ENCODE measurements at regions not wholly inside any gene's neighbourhood (a gene's known extent, or its start where the extent isn't known, plus 50 kb on each side); places are given as distances from the start of the nearest gene placed in this dataset.

DNA sequence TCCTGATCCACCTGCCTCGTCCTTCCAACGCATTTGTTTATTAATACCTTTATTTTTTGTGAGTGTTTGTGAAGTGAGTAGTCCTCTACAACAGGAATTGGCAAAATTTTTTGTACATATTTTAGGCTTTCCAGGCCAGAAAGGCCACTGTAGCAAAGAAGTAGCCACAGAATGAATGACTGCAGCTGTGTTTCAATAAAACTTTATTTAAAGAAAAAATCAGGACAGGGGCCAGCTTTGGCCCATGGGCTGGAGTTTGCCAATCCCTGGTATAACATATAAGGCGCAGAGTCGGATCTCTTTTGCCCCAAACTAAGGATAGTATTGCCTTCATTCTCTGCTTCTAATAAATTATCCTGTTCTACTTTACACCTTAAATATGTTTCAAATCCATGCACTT is 198.0 kb upstream of the COX10 start:
- no peak for DNase-seq
- H3K9me3 ChIP-seq = no peaks in the 10 kb centered on the region
- no peak overlapping the region for H3K27ac ChIP-seq
- H3K4me3 ChIP-seq = no peak overlapping the region
- intact Hi-C loops (cut with DNase I) = no loop called here
- WGBS (ENCODE audit: insufficient coverage, low coverage, low lambda C conversion rate, missing lambda C conversion rate) = 91% methylated on average over 4 of the region's 4 CpGs
- no peaks in the 10 kb centered on the region for H3K4me1 ChIP-seq
- H3K27me3 ChIP-seq = no peaks in the 10 kb centered on the region
- H3K36me3 ChIP-seq = no peaks in the 10 kb centered on the region
- TF ChIP-seq, protein P1, sequence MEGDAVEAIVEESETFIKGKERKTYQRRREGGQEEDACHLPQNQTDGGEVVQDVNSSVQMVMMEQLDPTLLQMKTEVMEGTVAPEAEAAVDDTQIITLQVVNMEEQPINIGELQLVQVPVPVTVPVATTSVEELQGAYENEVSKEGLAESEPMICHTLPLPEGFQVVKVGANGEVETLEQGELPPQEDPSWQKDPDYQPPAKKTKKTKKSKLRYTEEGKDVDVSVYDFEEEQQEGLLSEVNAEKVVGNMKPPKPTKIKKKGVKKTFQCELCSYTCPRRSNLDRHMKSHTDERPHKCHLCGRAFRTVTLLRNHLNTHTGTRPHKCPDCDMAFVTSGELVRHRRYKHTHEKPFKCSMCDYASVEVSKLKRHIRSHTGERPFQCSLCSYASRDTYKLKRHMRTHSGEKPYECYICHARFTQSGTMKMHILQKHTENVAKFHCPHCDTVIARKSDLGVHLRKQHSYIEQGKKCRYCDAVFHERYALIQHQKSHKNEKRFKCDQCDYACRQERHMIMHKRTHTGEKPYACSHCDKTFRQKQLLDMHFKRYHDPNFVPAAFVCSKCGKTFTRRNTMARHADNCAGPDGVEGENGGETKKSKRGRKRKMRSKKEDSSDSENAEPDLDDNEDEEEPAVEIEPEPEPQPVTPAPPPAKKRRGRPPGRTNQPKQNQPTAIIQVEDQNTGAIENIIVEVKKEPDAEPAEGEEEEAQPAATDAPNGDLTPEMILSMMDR (IDR thresholded peaks at IDR 0.05) = no peak
- no peak for TF ChIP-seq POLR2A (IDR thresholded peaks at IDR 0.05)
- no peak for ATAC-seq

DNA sequence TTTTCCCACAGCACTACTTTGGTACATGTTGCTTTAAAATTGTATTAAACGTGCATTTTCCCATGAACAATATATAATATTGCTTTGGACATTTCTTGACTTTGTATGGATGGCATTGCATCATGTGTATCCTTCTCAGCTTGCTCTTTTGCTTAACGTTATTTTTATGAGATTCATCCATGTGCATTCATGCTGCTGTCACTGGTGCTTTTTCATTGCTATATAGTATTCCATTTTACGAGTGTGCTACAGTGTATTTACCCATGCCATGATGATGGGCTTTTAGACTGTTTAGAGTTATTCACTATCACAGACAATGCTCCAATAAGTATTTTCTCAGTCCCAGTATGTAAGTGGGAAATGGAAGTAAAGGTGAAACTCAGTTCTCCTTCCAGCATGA is 195.2 kb upstream of the COX10 start:
- Histone ChIP-seq H3K36me3 (no peaks in the 10 kb centered on the region), H3K27me3 (no peaks in the 10 kb centered on the region), H3K9me3 (no peaks in the 10 kb centered on the region), H3K4me1 (no peaks in the 10 kb centered on the region), H3K4me3 (no peak overlapping the region), H3K27ac (no peak overlapping the region)
- ATAC-seq = no peak
- no peak for TF ChIP-seq POLR2A (IDR thresholded peaks at IDR 0.05)
- TF ChIP-seq, protein P1 (IDR thresholded peaks at IDR 0.05) = no peak
- 91% methylated on average over 3 of the region's 3 CpGs for WGBS (ENCODE audit: insufficient coverage, low coverage, low lambda C conversion rate, missing lambda C conversion rate)
- DNase-seq = no peak
- intact Hi-C loops (cut with DNase I) = no loop called here

DNA sequence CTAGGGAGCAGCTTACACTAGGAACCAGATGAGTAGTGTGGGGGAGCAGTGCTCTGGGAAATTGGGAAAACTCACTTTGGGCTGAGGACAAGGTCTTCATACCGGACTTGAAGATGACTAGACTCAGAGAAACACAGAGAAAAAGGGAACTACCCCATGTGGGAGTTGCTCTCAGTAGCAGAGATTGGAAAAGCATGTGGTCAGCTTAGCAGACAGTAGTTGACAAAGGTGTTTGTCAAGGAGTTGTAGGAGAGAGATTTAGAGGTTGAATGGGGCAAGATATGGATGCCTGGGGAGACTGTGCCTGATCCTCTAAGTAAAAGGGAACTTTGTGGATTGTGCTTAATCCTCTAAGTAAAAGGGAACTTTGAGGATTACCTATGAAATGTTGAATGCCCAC is 194.5 kb upstream of the COX10 start:
- intact Hi-C loops (cut with DNase I) = no loop called here

DNA sequence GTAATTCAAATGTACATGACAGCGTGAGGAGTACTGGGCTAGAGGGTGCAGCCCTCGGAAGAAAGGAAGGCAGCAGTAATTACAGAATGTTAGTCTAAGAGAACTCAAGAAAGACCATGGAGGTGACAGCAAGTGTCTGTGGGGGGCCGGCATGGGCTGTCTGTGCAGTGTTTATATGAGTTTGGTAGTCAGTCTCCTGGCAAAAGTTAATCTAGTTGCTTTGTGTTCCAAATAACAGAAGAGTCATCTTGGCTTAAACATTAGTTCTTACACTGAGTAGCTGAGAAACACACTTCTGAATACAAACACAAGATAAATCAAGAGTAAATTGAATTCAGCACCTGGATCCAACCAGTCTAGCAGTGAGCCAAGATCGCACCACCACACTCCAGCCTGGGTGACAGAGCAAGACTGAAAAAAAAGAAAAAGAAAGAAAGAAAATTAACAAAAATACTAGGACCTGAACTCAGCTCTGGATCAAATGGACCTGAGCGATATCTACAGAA is 189.3 kb upstream of the COX10 start:
- Histone ChIP-seq H3K36me3 (no peaks in the 10 kb centered on the region), H3K9me3 (no peaks in the 10 kb centered on the region), H3K27ac (no peak overlapping the region), H3K4me3 (no peak overlapping the region), H3K4me1 (no peaks in the 10 kb centered on the region), H3K27me3 (no peaks in the 10 kb centered on the region)
- DNase-seq (no peak), ATAC-seq (no peak)
- intact Hi-C loops (cut with DNase I) = no loop called here
- TF ChIP-seq, protein P1 (IDR thresholded peaks at IDR 0.05) = no peak
- no peak for TF ChIP-seq POLR2A (IDR thresholded peaks at IDR 0.05)
- WGBS (ENCODE audit: insufficient coverage, low coverage, low lambda C conversion rate, missing lambda C conversion rate) = 80% methylated on average over 5 of the region's 5 CpGs

More for the DNA sequence above, 194.5 kb upstream of the COX10 start:
- H3K4me1 ChIP-seq = no peaks in the 10 kb centered on the region
- ATAC-seq = no peak
- H3K4me3 ChIP-seq = no peak overlapping the region
- no peak for DNase-seq
- H3K36me3 ChIP-seq = no peaks in the 10 kb centered on the region
- 89% methylated on average over 1 of the region's 1 CpG for WGBS (ENCODE audit: insufficient coverage, low coverage, low lambda C conversion rate, missing lambda C conversion rate)
- H3K9me3 ChIP-seq = no peaks in the 10 kb centered on the region
- H3K27ac ChIP-seq = no peak overlapping the region
- TF ChIP-seq, protein P1 (IDR thresholded peaks at IDR 0.05) = no peak
- TF ChIP-seq POLR2A (IDR thresholded peaks at IDR 0.05) = no peak
- no peaks in the 10 kb centered on the region for H3K27me3 ChIP-seq

DNA sequence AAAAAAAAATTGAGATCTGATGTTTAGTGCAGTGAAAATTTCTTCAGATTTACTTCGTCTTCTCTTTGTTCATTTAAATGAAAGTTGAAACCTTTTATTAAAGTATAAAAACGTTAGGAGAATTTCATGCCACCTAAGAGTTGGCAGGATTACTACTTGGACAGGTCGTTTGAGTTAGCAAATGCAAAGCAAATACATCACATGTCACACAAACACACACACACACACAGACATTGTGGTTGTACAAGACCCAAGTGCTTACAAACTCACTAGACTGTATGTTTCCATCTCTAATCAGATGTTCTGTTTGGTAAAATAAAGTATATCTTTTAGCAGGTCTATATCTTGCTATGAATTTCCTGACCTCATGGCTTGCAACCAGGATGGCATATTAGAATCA is 185.6 kb upstream of the COX10 start:
- Histone ChIP-seq H3K9me3 (no peaks in the 10 kb centered on the region), H3K27ac (no peak overlapping the region), H3K27me3 (no peaks in the 10 kb centered on the region), H3K4me3 (no peak overlapping the region), H3K36me3 (no peaks in the 10 kb centered on the region), H3K4me1 (no peaks in the 10 kb centered on the region)
- DNase-seq = no peak
- WGBS (ENCODE audit: insufficient coverage, low coverage, low lambda C conversion rate, missing lambda C conversion rate) = 34% methylated on average over 3 of the region's 3 CpGs
- TF ChIP-seq POLR2A (IDR thresholded peaks at IDR 0.05) = no peak
- TF ChIP-seq, protein P1 (IDR thresholded peaks at IDR 0.05) = no peak
- intact Hi-C loops (cut with DNase I) = no loop called here
- peak; percentile 48 to 59 (median 54) for ATAC-seq

All from right lobe of liver (tissue), 6 donors.